ENCODE measurements at regions not wholly inside any gene's neighbourhood (a gene's known extent, or its start where the extent isn't known, plus 50 kb on each side); places are given as distances from the start of the nearest gene placed in this dataset.

- H3K9ac ChIP-seq (ENCODE audit: insufficient read depth, low read length), result no peak overlapping the region
- no peak overlapping the region for H3K4me2 ChIP-seq (ENCODE audit: extremely low read depth, insufficient read depth, low read length)
- H3K9me3 ChIP-seq (ENCODE audit: control insufficient read depth, insufficient read depth, low read depth, low read length), result no peaks in the 10 kb centered on the region
- no peaks in the 10 kb centered on the region for H3K36me3 ChIP-seq (ENCODE audit: control insufficient read depth, insufficient read depth, low read length)
- H3K27ac ChIP-seq (ENCODE audit: insufficient read depth, low read length), result no peak overlapping the region
- no peaks in the 10 kb centered on the region for H4K20me1 ChIP-seq (ENCODE audit: control insufficient read depth, extremely low read depth, insufficient read depth, low read length)
- TF ChIP-seq CTCF (conservative IDR thresholded peaks at IDR 0.05 in 1 of 2, IDR thresholded peaks at IDR 0.05 in 1 of 2; ENCODE audit: low read depth in 1 of 2, low read length in 2 of 2) (no peak), EZH2 (IDR thresholded peaks at IDR 0.05; ENCODE audit: low read length, missing control alignments) (no peak)
- no peak overlapping the region for H3K4me3 ChIP-seq (replicated peaks in 1 of 4; ENCODE audit: control extremely low read depth in 1 of 4, insufficient read depth in 1 of 4, low read depth in 3 of 4, low read length in 4 of 4)
- DNase-seq (ENCODE audit: low read depth in 2 of 2), result no peak
- no peaks in the 10 kb centered on the region for H3K79me2 ChIP-seq (ENCODE audit: control insufficient read depth, insufficient read depth, low read length)
- no peaks in the 10 kb centered on the region for H3K27me3 ChIP-seq (ENCODE audit: control insufficient read depth, insufficient read depth, low read length)
- no peak overlapping the region for H2AFZ ChIP-seq (ENCODE audit: low read length)
- peaks cover 2% of the 10 kb centered on the region for H3K4me1 ChIP-seq (ENCODE audit: control insufficient read depth, extremely low read depth, insufficient read depth, low read length)
Observed at GRCh38 chr11:115921540-115921939, 417.3 kb upstream of the CADM1 start.

DNA sequence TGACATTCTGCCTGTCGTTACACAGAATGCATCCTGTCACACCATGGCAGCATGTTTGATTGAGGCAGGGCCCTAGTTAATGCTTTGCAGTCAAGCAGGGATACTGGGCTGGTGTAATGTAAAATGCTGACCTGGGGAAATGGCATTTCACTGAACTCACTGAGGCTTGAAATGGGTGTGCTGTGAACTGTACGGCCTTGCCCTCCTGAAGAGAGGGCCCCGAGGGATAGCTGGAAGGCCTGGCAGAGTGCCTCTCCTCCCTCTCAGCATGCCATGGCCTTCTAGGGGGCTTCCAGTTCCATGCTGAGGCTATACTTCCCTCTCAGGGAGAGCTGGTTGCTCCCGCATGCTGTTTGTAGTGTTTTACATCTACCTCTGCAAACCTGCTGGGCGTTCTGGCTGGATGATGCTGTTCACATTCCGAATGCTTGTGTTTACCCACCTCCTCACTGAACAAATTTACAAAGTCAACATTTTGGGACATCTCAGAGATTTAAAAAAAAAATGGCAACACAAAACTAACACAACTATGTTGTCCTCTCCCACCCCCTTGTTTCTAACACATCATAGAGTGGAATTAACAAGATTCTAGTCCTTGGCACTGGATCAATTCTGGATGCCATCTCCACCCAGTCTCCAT, 416.7 kb upstream of the CADM1 start:
- no peak for TF ChIP-seq EZH2 (IDR thresholded peaks at IDR 0.05; ENCODE audit: low read length, missing control alignments)
- no peak for TF ChIP-seq CTCF (conservative IDR thresholded peaks at IDR 0.05 in 1 of 2, IDR thresholded peaks at IDR 0.05 in 1 of 2; ENCODE audit: low read depth in 1 of 2, low read length in 2 of 2)
- DNase-seq (ENCODE audit: low read depth in 2 of 2), result no peak
- H2AFZ ChIP-seq (ENCODE audit: low read length), result no peak overlapping the region
- peaks cover 2% of the 10 kb centered on the region for H3K4me1 ChIP-seq (ENCODE audit: control insufficient read depth, extremely low read depth, insufficient read depth, low read length)
- H3K9me3 ChIP-seq (ENCODE audit: control insufficient read depth, insufficient read depth, low read depth, low read length), result no peaks in the 10 kb centered on the region
- H4K20me1 ChIP-seq (ENCODE audit: control insufficient read depth, extremely low read depth, insufficient read depth, low read length), result no peaks in the 10 kb centered on the region
- H3K79me2 ChIP-seq (ENCODE audit: control insufficient read depth, insufficient read depth, low read length), result no peaks in the 10 kb centered on the region
- H3K4me2 ChIP-seq (ENCODE audit: extremely low read depth, insufficient read depth, low read length), result no peak overlapping the region
- H3K36me3 ChIP-seq (ENCODE audit: control insufficient read depth, insufficient read depth, low read length), result no peaks in the 10 kb centered on the region
- H3K27ac ChIP-seq (ENCODE audit: insufficient read depth, low read length), result no peak overlapping the region
- H3K9ac ChIP-seq (ENCODE audit: insufficient read depth, low read length), result no peak overlapping the region
- H3K27me3 ChIP-seq (ENCODE audit: control insufficient read depth, insufficient read depth, low read length), result no peaks in the 10 kb centered on the region
- no peak overlapping the region for H3K4me3 ChIP-seq (replicated peaks in 1 of 4; ENCODE audit: control extremely low read depth in 1 of 4, insufficient read depth in 1 of 4, low read depth in 3 of 4, low read length in 4 of 4)

DNA sequence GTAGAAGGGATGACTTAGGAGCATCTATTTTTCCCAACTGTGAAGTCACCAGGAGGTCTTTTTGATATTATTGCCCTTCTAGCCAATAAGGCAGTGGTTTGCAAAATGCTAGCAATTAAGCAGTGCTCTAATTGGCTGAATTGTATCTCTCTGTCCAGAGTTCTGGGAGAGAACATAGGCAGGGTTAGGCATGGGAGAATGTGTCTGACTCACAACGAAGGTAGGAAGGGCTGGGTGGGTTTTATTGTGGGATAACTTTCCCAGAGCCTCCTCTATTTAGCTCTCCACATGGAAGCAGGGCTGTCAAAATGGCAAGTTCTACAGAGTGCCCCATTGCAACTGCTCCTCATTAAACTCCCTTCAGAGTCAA, 415.9 kb upstream of the CADM1 start:
- H3K27me3 ChIP-seq (ENCODE audit: control insufficient read depth, insufficient read depth, low read length), result no peaks in the 10 kb centered on the region
- no peak for TF ChIP-seq CTCF (conservative IDR thresholded peaks at IDR 0.05 in 1 of 2, IDR thresholded peaks at IDR 0.05 in 1 of 2; ENCODE audit: low read depth in 1 of 2, low read length in 2 of 2)
- no peak for TF ChIP-seq EZH2 (IDR thresholded peaks at IDR 0.05; ENCODE audit: low read length, missing control alignments)
- no peak overlapping the region for H3K27ac ChIP-seq (ENCODE audit: insufficient read depth, low read length)
- H3K4me2 ChIP-seq (ENCODE audit: extremely low read depth, insufficient read depth, low read length), result no peak overlapping the region
- no peak overlapping the region for H3K9ac ChIP-seq (ENCODE audit: insufficient read depth, low read length)
- H3K9me3 ChIP-seq (ENCODE audit: control insufficient read depth, insufficient read depth, low read depth, low read length), result no peaks in the 10 kb centered on the region
- H3K4me3 ChIP-seq (replicated peaks in 1 of 4; ENCODE audit: control extremely low read depth in 1 of 4, insufficient read depth in 1 of 4, low read depth in 3 of 4, low read length in 4 of 4), result no peak overlapping the region
- peak; percentile 19 to 73 for DNase-seq (ENCODE audit: low read depth in 2 of 2)
- peaks cover 2% of the 10 kb centered on the region for H3K4me1 ChIP-seq (ENCODE audit: control insufficient read depth, extremely low read depth, insufficient read depth, low read length)
- no peak overlapping the region for H2AFZ ChIP-seq (ENCODE audit: low read length)
- no peaks in the 10 kb centered on the region for H3K79me2 ChIP-seq (ENCODE audit: control insufficient read depth, insufficient read depth, low read length)
- H3K36me3 ChIP-seq (ENCODE audit: control insufficient read depth, insufficient read depth, low read length), result no peaks in the 10 kb centered on the region
- H4K20me1 ChIP-seq (ENCODE audit: control insufficient read depth, extremely low read depth, insufficient read depth, low read length), result no peaks in the 10 kb centered on the region
